GM18951 (cell line): ENCODE measurements at regions not wholly inside any gene's neighbourhood (a gene's known extent, or its start where the extent isn't known, plus 50 kb on each side); places are given as distances from the start of the nearest gene placed in this dataset.
"Not testable (repeated sequence)": the region's sequence is repeated elsewhere in the genome, so short reads cannot be mapped to it uniquely, and the experiment has no call there.

Experiments
- POLR2A ChIP-seq: IDR thresholded peaks from 4 replicates; pipeline ENCODE4 v1.6.1; 2011; ENCODE audit warnings: mild to moderate bottlenecking; ENCODE audit not compliant: insufficient read length, insufficient read depth; ENCODE audit errors: extremely low read depth
- in situ Hi-C: fragments of 300-500 bp; cut with MboI; formaldehyde crosslinking; loops from one replicate; pipeline ENCODE4 v1.12.0; 2022; ENCODE audit warnings: low sequenced_read_pairs, mixed read lengths, inconsistent platforms; ENCODE audit not compliant: unreplicated experiment

DNA sequence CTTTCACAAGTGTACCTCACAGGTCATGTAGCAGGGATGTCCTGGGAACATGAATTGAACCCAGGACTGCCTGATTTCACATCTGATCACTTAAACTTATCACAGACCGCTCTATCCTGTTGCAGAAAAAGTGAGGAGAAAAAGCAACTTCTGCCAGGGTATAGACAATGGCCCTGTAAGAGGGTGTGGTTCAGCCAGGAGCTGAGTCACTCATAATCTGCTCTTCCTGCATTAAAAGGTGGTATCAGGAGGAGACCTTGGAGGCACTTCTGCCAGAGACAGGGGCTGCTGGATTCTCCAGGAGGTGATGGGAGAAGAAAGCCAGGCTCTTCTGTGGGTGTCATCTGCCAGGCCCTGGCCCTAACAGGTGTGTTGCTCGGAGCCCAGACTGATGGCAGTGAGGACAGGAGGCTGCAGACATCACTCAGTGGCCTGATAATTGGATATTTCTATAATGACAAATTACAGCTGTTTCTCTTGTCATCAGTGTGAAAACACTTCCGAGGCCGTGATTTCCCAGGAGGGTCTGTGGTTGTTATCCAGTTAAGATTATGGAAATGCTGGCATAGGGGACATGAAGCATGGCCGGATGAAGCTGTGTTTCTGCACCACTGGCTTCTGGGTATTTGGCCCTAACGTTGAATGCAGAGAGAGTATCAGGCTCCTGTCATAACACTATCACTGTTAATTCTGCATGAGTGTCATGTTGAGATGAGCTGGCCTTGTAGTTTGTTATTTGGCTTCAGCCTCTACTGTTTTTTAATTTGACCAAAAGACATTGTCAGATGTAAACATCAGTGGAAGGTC, 125.1 kb upstream of the ZBED5 start:
- TF ChIP-seq POLR2A: no peak
- in situ Hi-C loops: no loop called here

DNA sequence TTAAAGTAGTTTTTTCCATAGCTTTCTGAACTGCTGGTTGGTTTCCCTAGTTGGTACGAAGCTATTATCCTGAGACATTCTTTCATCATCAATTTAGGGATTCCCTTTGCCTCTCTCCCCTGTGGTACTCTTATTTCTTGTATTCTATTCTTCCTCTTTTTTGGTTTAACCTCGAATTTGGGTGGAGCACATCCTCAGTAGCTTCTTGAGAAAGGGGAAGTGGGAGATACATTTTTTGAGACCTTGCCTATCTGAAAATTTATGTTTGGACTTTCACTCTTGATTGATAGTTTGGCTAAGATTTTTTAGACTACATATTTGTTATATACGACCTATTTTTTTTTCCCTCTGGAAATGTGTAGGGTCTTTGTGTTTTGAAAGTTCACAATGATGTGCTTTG, 121.7 kb upstream of the ZBED5 start:
- TF ChIP-seq POLR2A: no peak
- in situ Hi-C loops: no loop called here

DNA sequence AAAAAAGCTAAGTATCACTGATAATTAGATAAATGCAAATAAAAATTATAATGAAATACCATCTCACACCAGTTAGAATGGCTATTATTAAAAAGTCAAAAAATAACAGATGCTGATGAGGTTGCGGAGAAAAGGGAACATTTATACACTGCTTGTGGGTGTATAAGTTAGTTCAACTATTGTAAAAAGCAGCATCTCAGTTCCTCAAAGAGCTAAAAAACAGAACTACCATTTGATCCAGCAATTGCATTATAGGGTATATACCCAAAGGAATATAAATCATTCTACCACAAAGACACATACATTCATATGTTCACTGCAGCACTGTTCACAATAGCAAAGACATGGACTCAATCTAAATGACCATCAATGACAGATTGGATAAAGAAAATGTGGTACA, 120.3 kb upstream of the ZBED5 start:
- in situ Hi-C loops: no loop called here

DNA sequence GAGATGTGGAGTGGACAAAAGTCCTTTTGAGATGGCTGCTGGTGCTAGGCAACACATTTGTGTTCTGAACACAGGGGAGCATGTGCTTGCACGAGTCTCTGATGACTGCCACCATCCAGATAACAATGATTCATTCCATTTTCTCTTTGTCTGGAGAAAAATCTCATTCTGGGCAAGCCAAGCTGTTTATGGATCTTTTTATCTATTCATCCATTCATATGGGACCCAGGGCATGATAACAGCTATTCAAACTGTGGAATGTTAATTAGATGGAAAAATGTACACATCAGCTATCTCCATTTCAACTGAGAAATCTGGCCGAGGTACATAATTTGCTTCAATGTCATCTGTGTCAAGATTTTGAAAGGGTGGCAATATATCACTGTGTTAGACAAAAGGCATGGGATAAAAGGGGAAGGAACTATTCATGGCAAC, 117.5 kb upstream of the ZBED5 start:
- no peak for TF ChIP-seq POLR2A
- in situ Hi-C loops: no loop called here

More for the DNA sequence above, 120.3 kb upstream of the ZBED5 start:
- no peak for TF ChIP-seq POLR2A

DNA sequence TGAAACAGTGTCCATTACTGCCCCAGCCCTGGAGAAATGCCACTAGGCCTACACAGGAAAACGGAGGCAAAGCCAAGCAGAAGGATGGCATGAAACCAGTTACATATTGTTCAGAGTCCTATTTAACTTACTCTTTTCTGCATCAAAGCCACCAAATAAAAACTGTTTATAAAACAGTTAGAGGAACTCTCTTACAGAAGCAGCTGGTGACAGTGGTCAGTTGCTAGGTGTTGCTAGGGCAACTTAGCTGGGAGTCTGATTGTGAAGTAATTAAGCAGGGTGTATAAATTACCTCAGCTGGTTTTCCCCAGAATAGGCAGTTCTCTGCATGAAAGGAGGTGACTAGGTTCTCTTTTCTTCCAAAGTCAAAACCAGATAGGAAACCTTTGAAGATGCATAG, 115.6 kb upstream of the ZBED5 start:
- TF ChIP-seq POLR2A: no peak
- in situ Hi-C loops: no loop called here

DNA sequence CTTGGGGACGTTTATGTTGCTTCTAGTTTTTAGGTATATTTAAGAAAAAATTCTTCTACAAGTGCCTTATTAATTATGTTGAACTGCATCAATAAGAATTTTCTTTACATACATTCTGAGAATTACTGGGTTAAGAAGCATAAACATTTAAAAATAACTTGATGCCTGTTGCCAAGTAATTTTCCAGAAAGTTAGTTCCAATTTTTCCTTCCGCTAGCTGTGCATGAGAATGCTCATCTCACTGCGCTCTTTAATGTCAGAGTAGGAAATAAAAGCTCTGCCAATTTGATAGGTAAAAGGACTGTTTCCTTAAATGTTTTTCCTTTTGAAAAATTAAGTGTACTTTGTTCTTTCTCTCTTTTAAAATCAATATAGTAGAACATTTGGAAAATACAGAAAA, 113.1 kb upstream of the ZBED5 start:
- TF ChIP-seq POLR2A: no peak
- in situ Hi-C loops: no loop called here

DNA sequence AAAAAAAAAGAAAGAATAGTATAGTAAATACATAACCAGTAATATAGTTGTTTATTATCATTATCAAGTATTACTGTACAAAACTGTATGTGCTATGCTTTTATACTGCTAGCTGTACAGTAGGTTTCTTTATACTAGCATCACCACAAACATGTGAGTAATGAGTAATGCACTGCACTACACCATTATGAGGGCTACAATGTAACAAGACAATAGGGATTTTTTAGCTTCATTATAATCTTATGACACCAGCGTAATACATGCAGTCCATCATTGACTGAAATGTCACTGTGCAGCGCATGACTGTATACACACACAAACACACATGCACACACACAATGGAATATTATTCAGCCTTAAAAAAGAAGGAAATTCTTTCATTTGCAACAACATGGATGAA, 111.5 kb upstream of the ZBED5 start:
- TF ChIP-seq POLR2A: no peak
- in situ Hi-C loops: no loop called here

DNA sequence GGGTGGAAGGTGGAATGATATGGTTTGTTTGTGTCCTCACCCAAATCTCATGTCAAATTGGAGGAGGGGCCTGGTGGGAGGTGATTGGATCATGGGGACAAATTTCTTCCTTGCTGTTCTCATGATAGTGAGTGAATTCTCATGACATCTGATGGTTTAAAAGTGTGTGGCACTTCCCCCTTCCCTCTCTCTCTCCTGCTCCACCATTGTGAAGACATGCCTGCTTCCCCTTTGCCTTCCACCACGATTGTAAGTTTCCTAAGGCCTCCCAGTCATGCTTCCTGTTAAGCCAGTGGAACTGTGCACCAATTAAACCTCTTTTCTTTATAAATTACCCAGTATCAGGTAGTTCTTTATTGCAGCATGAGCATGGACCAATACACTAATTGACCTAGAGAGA, 99.0 kb upstream of the ZBED5 start:
- in situ Hi-C loops: not testable (repeated sequence)

DNA sequence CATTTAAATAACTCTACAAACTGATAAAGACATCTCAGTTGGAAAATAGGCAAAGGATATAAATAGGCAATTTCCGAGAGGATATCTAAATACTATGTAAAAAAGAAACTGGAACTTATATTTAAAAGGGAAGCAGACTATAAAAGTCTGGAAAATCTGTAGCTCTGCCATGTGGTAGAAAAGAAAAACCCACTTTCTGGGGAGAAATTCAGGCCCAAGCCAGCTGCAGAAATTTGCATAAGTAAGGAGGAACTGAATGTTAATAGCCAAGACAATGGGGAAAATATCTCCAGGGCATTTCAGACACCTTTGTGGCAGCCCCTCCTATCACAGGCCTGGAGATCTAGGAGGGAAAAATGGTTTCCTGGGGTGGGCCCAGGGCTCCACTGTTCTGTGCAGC, 97.8 kb upstream of the ZBED5 start:
- in situ Hi-C loops: no loop called here
- no peak for TF ChIP-seq POLR2A

DNA sequence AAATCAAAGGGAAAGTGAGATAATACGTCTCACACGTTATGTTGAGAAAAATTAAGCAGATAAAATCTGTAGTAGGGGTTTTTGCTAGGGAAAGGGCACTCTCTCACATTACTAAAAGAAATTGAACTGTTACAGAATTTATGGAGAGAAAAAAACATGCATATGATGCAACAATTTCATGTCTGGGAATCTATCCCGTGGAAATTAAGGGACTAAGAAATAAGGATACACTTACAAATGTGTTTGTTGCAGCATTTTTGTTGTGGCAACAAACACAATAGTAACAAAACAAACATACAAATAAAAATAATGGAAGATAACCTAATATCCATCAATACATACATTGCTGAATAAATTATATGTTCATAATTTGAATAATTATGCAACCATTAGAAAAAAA, 96.3 kb upstream of the ZBED5 start:
- no peak for TF ChIP-seq POLR2A
- in situ Hi-C loops: no loop called here

DNA sequence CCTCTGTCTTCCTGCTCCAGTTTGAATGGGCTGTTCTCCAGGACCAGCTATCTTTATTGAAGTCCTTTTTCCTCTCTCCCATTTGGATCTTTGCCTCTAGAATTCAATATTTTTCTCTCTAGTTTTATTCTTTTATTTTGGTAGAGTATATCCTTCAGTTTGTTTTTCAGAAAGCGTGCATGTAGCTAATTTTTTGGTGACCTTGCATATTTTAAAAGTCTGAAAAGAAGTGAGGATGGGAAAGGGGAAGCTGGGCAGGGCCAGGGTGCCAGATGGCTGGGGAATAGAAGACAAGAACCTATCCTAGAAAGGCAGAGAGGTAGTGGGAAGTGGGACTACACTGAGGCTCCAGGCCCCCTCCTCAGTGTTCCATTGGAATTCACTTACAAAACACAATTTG, 95.0 kb upstream of the ZBED5 start:
- TF ChIP-seq POLR2A: no peak
- in situ Hi-C loops: no loop called here

DNA sequence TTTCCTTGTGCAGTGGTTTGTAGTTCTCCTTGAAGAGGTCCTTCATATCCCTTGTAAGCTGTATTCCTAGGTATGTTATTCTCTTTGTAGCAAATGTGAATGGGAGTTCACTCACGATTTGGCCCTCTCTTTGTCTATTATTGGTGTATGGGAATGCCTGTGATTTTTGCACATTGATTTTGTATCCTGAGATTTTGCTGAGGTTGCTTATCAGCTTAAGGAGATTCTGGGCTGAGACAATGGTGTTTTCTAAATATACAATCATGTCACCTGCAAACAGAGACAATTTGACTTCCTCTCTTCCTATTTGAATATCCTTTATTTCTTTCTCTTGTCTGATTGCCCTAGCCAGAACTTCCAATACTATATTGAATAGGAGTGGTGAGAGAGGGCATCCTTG, 90.1 kb upstream of the ZBED5 start:
- in situ Hi-C loops: not testable (repeated sequence)

DNA sequence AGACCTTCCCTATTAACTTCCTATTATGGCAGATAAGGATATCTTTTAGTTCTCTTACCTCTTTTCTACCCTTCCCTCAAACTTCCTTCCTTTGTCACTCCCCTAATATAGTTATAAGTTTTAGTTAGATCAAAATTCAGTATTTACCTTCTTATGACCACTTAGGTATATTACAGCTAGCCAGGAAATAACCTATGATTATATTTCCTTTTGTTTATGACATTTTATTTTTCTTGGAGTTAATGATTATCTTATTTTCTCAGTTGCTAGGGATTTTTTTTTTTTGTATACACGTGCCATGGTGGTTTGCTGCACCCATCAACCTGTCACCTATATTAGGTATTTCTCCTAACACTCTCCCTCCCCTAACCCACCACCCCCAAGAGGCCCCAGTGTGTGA, 88.2 kb upstream of the ZBED5 start:
- TF ChIP-seq POLR2A: no peak
- in situ Hi-C loops: no loop called here

DNA sequence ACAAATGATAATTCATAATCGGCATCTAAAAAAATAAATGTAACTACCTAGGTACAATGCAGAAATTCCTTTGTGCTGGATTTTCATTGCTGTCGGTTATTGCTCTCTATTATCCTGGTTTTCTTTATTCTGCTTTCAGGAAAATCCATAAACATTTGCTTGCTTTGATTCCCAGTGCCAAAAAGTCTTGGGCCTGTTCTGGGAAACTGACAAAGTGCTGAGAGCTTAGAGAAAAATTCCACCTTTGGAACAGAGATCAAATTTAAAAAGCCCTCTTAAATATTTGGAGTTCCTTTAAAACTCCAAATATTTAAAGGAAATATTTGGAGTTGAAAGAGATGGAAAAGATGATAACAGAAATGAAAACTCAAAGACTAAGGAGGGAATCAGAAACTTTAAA, 87.3 kb upstream of the ZBED5 start:
- in situ Hi-C loops: no loop called here

DNA sequence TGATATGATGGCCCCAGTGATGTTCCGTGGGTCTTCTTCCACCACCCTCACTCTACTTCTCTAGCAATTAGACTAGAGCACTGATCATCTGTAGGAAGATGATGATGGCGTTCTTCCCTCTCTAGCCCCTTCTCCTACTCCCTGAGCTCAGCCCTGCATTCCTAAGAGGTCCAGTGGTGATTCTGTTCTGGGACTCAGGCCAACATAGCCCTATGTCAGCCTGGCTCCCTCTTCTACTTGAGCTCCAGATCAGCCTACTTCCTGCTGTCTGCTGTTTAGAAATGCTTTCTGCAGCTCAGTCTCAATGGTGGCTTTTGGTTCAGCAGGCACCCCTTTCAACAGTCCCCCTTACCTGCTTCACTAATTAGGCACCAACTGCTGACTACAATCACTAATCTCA, 86.1 kb upstream of the ZBED5 start:
- TF ChIP-seq POLR2A: no peak
- in situ Hi-C loops: no loop called here

More for the DNA sequence above, 87.3 kb upstream of the ZBED5 start:
- TF ChIP-seq POLR2A: no peak
